ENCODE measurements at regions not wholly inside any gene's neighbourhood (a gene's known extent, or its start where the extent isn't known, plus 50 kb on each side); places are given as distances from the start of the nearest gene placed in this dataset.
A peak's percentile ranks its signal among the peaks of the same experiment; 100 is the strongest.
"Not testable (repeated sequence)": the region's sequence is repeated elsewhere in the genome, so short reads cannot be mapped to it uniquely, and the experiment has no call there.

- H3K4me2 ChIP-seq (ENCODE audit: control insufficient read depth, insufficient read depth); H2AFZ ChIP-seq (ENCODE audit: control insufficient read depth, low read depth, low read length); in situ Hi-C loops (cut with MboI); H3K27me3 ChIP-seq (replicated peaks in 1 of 2; ENCODE audit: control insufficient read depth in 2 of 2, insufficient read depth in 2 of 2, low read length in 1 of 2); H4K20me1 ChIP-seq (ENCODE audit: control insufficient read depth, insufficient read depth); FAIRE-seq; BruUV-seq (replicated peaks); SMC1A ChIA-PET (ENCODE audit: uncharacterized antibody, unreplicated experiment); DNase-seq (ENCODE audit: low read depth, low spot score); CTCF ChIA-PET; ATAC-seq; H3K79me2 ChIP-seq (ENCODE audit: control insufficient read depth, insufficient read depth, low read length); H3K36me3 ChIP-seq (ENCODE audit: control insufficient read depth in 2 of 2, insufficient read depth in 2 of 2, low read length in 1 of 2); H3K9me3 ChIP-seq (replicated peaks; ENCODE audit: control insufficient read depth, insufficient read depth, low read length); H3K27ac ChIP-seq (ENCODE audit: control insufficient read depth, insufficient read depth); intact Hi-C loops (cut with micrococcal nuclease; ENCODE audit: unreplicated experiment); H3K9ac ChIP-seq (ENCODE audit: control insufficient read depth, insufficient read depth, low read length); H3K4me3 ChIP-seq; H3K4me1 ChIP-seq (ENCODE audit: control insufficient read depth, insufficient read depth, low read length); POLR2A ChIA-PET; RAD21 ChIA-PET (ENCODE audit: unreplicated experiment): not testable (repeated sequence)
These were observed 887.7 kb upstream of the CDH18 start for GRCh38 chr5:20875726-20876125.

GRCh38 chr5:20865892-20866291 lies 877.9 kb upstream of the CDH18 start:
- CTCF ChIA-PET; H3K27ac ChIP-seq (ENCODE audit: control insufficient read depth, insufficient read depth); H3K4me3 ChIP-seq; H4K20me1 ChIP-seq (ENCODE audit: control insufficient read depth, insufficient read depth); BruUV-seq (replicated peaks); ATAC-seq; H3K9ac ChIP-seq (ENCODE audit: control insufficient read depth, insufficient read depth, low read length); H3K4me2 ChIP-seq (ENCODE audit: control insufficient read depth, insufficient read depth); H3K79me2 ChIP-seq (ENCODE audit: control insufficient read depth, insufficient read depth, low read length); in situ Hi-C loops (cut with MboI); SMC1A ChIA-PET (ENCODE audit: uncharacterized antibody, unreplicated experiment); DNase-seq (ENCODE audit: low read depth, low spot score); H3K27me3 ChIP-seq (replicated peaks in 1 of 2; ENCODE audit: control insufficient read depth in 2 of 2, insufficient read depth in 2 of 2, low read length in 1 of 2); intact Hi-C loops (cut with micrococcal nuclease; ENCODE audit: unreplicated experiment); FAIRE-seq; H3K4me1 ChIP-seq (ENCODE audit: control insufficient read depth, insufficient read depth, low read length); H3K9me3 ChIP-seq (replicated peaks; ENCODE audit: control insufficient read depth, insufficient read depth, low read length); H2AFZ ChIP-seq (ENCODE audit: control insufficient read depth, low read depth, low read length); POLR2A ChIA-PET; RAD21 ChIA-PET (ENCODE audit: unreplicated experiment); H3K36me3 ChIP-seq (ENCODE audit: control insufficient read depth in 2 of 2, insufficient read depth in 2 of 2, low read length in 1 of 2): not testable (repeated sequence)
- WGBS (ENCODE audit: insufficient coverage, insufficient replicate concordance, low lambda C conversion rate, missing lambda C conversion rate): 25% methylated on average over 3 of the region's 3 CpGs

GRCh38 chr5:20833081-20833627 lies 845.2 kb upstream of the CDH18 start:
- H3K9ac ChIP-seq (ENCODE audit: control insufficient read depth, insufficient read depth, low read length): no peak overlapping the region
- RAD21 ChIA-PET (ENCODE audit: unreplicated experiment): no interaction called here
- no peaks in the 10 kb centered on the region for H3K79me2 ChIP-seq (ENCODE audit: control insufficient read depth, insufficient read depth, low read length)
- CTCF ChIA-PET: interaction anchor here (0.6 kb wide), 1 partner anchor 28 kb away, joined by 3 read pairs; no protein-coding TSS in a partner anchor
- ATAC-seq: peak; percentile 42
- no peak overlapping the region for H2AFZ ChIP-seq (ENCODE audit: control insufficient read depth, low read depth, low read length)
- no TSS peak for BruUV-seq (replicated peaks)
- H4K20me1 ChIP-seq (ENCODE audit: control insufficient read depth, insufficient read depth): no peaks in the 10 kb centered on the region
- H3K4me3 ChIP-seq: no peak overlapping the region
- intact Hi-C loops (cut with micrococcal nuclease; ENCODE audit: unreplicated experiment): no loop called here
- POLR2A ChIA-PET: no interaction called here
- H3K9me3 ChIP-seq (replicated peaks; ENCODE audit: control insufficient read depth, insufficient read depth, low read length): no peaks in the 10 kb centered on the region
- H3K27ac ChIP-seq (ENCODE audit: control insufficient read depth, insufficient read depth): no peak overlapping the region
- SMC1A ChIA-PET (ENCODE audit: uncharacterized antibody, unreplicated experiment): no interaction called here
- in situ Hi-C loops (cut with MboI): no loop called here
- no peak overlapping the region for H3K4me2 ChIP-seq (ENCODE audit: control insufficient read depth, insufficient read depth)
- peak; percentile 59 for FAIRE-seq
- WGBS (ENCODE audit: insufficient coverage, insufficient replicate concordance, low lambda C conversion rate, missing lambda C conversion rate): 39% methylated on average over 4 of the region's 4 CpGs
- DNase-seq (ENCODE audit: low read depth, low spot score): no peak
- no peaks in the 10 kb centered on the region for H3K27me3 ChIP-seq (replicated peaks in 1 of 2; ENCODE audit: control insufficient read depth in 2 of 2, insufficient read depth in 2 of 2, low read length in 1 of 2)
- 0 out of 2 replicates have a peak, but pooled peaks have one; percentile 5 for TF ChIP-seq RAD21 (IDR thresholded peaks at IDR 0.05; ENCODE audit: insufficient read depth, low read depth, low read length)
- no peak for TF ChIP-seq PAX8 (IDR thresholded peaks at IDR 0.05)
- no peaks in the 10 kb centered on the region for H3K36me3 ChIP-seq (ENCODE audit: control insufficient read depth in 2 of 2, insufficient read depth in 2 of 2, low read length in 1 of 2)
- no peaks in the 10 kb centered on the region for H3K4me1 ChIP-seq (ENCODE audit: control insufficient read depth, insufficient read depth, low read length)

Measured in GM12878 (cell line).